ENCODE measurements at regions not wholly inside any gene's neighbourhood (a gene's known extent, or its start where the extent isn't known, plus 50 kb on each side); places are given as distances from the start of the nearest gene placed in this dataset.

- H3K27me3 ChIP-seq (ENCODE audit: control insufficient read depth in 1 of 2, insufficient read depth in 1 of 2, low read length in 2 of 2): no peaks in the 10 kb centered on the region
- H2BK12ac ChIP-seq (ENCODE audit: low read length in 2 of 2): no peak overlapping the region
- no peak overlapping the region for H2BK15ac ChIP-seq (ENCODE audit: low read depth, poor library complexity, severe bottlenecking)
- H3K18ac ChIP-seq (ENCODE audit: low read depth in 1 of 2, low read length in 2 of 2): no peak overlapping the region
- H3K23ac ChIP-seq (ENCODE audit: low read length in 2 of 2): no peak overlapping the region
- H2AFZ ChIP-seq (ENCODE audit: low read depth, low read length): no peak overlapping the region
- no peak overlapping the region for H2BK120ac ChIP-seq (ENCODE audit: low read depth, low read length)
- H2BK5ac ChIP-seq (ENCODE audit: low read depth, low read length, poor library complexity, severe bottlenecking): no peak overlapping the region
- no peaks in the 10 kb centered on the region for H3K36me3 ChIP-seq (ENCODE audit: control insufficient read depth in 1 of 2, insufficient read depth in 2 of 2, low read depth in 1 of 2, low read length in 2 of 2)
- no peak overlapping the region for H4K91ac ChIP-seq (ENCODE audit: low read length)
- no peaks in the 10 kb centered on the region for H3K9me3 ChIP-seq (ENCODE audit: control insufficient read depth, low read length)
- 83% methylated on average over 1 of the region's 1 CpG for WGBS
- no peak overlapping the region for H3K27ac ChIP-seq (ENCODE audit: low read length, poor library complexity, severe bottlenecking)
- no peak overlapping the region for H3K14ac ChIP-seq (ENCODE audit: low read length in 2 of 2)
- no peak overlapping the region for H3K4ac ChIP-seq (ENCODE audit: low read depth in 1 of 2, low read length in 2 of 2)
- H3K79me1 ChIP-seq (replicated peaks; ENCODE audit: low read length, poor library complexity, severe bottlenecking): no peaks in the 10 kb centered on the region
- no peak overlapping the region for H4K8ac ChIP-seq (ENCODE audit: low read length)
- no peak overlapping the region for H2AK5ac ChIP-seq (ENCODE audit: low read length, severe bottlenecking)
- H3K4me2 ChIP-seq (ENCODE audit: low read length, poor library complexity, severe bottlenecking): no peak overlapping the region
- no peak for DNase-seq
- no peaks in the 10 kb centered on the region for H3K4me1 ChIP-seq (ENCODE audit: control insufficient read depth, insufficient read depth, low read depth, low read length)
- no peak overlapping the region for H3K9ac ChIP-seq (ENCODE audit: low read length)
- no peak overlapping the region for H3K4me3 ChIP-seq (ENCODE audit: insufficient read depth in 1 of 2, low read depth in 1 of 2, low read length in 2 of 2)
Observed at GRCh38 chr17:14498812-14499211, 197.9 kb downstream of the HS3ST3B1 start.

- Histone ChIP-seq H3K14ac (ENCODE audit: low read length in 2 of 2) (no peak overlapping the region), H3K27ac (ENCODE audit: low read length, poor library complexity, severe bottlenecking) (no peak overlapping the region), H4K8ac (ENCODE audit: low read length) (no peak overlapping the region), H2BK15ac (ENCODE audit: low read depth, poor library complexity, severe bottlenecking) (no peak overlapping the region), H3K23ac (ENCODE audit: low read length in 2 of 2) (no peak overlapping the region), H3K18ac (ENCODE audit: low read depth in 1 of 2, low read length in 2 of 2) (no peak overlapping the region), H3K4ac (ENCODE audit: low read depth in 1 of 2, low read length in 2 of 2) (no peak overlapping the region), H3K4me1 (ENCODE audit: control insufficient read depth, insufficient read depth, low read depth, low read length) (no peaks in the 10 kb centered on the region), H3K9ac (ENCODE audit: low read length) (no peak overlapping the region), H3K79me1 (replicated peaks; ENCODE audit: low read length, poor library complexity, severe bottlenecking) (no peaks in the 10 kb centered on the region), H3K36me3 (ENCODE audit: control insufficient read depth in 1 of 2, insufficient read depth in 2 of 2, low read depth in 1 of 2, low read length in 2 of 2) (no peaks in the 10 kb centered on the region), H3K9me3 (ENCODE audit: control insufficient read depth, low read length) (no peaks in the 10 kb centered on the region), H2BK12ac (ENCODE audit: low read length in 2 of 2) (no peak overlapping the region), H3K27me3 (ENCODE audit: control insufficient read depth in 1 of 2, insufficient read depth in 1 of 2, low read length in 2 of 2) (no peaks in the 10 kb centered on the region), H4K91ac (ENCODE audit: low read length) (no peak overlapping the region), H2AFZ (ENCODE audit: low read depth, low read length) (no peak overlapping the region), H3K4me2 (ENCODE audit: low read length, poor library complexity, severe bottlenecking) (no peak overlapping the region), H3K4me3 (ENCODE audit: insufficient read depth in 1 of 2, low read depth in 1 of 2, low read length in 2 of 2) (no peak overlapping the region), H2AK5ac (ENCODE audit: low read length, severe bottlenecking) (no peak overlapping the region), H2BK5ac (ENCODE audit: low read depth, low read length, poor library complexity, severe bottlenecking) (no peak overlapping the region), H2BK120ac (ENCODE audit: low read depth, low read length) (no peak overlapping the region)
- no peak for DNase-seq
- 91% methylated on average over 4 of the region's 4 CpGs for WGBS
Observed at GRCh38 chr17:14494161-14494560, 193.3 kb downstream of the HS3ST3B1 start.

GRCh38 chr17:14489986-14490385 lies 189.1 kb downstream of the HS3ST3B1 start:
- H4K91ac ChIP-seq (ENCODE audit: low read length): no peak overlapping the region
- H2BK15ac ChIP-seq (ENCODE audit: low read depth, poor library complexity, severe bottlenecking): no peak overlapping the region
- no peak overlapping the region for H3K9ac ChIP-seq (ENCODE audit: low read length)
- no peak overlapping the region for H4K8ac ChIP-seq (ENCODE audit: low read length)
- no peaks in the 10 kb centered on the region for H3K27me3 ChIP-seq (ENCODE audit: control insufficient read depth in 1 of 2, insufficient read depth in 1 of 2, low read length in 2 of 2)
- 100% methylated on average over 1 of the region's 2 CpGs for WGBS
- H3K23ac ChIP-seq (ENCODE audit: low read length in 2 of 2): no peak overlapping the region
- H3K27ac ChIP-seq (ENCODE audit: low read length, poor library complexity, severe bottlenecking): no peak overlapping the region
- no peak overlapping the region for H2BK5ac ChIP-seq (ENCODE audit: low read depth, low read length, poor library complexity, severe bottlenecking)
- no peaks in the 10 kb centered on the region for H3K36me3 ChIP-seq (ENCODE audit: control insufficient read depth in 1 of 2, insufficient read depth in 2 of 2, low read depth in 1 of 2, low read length in 2 of 2)
- no peak overlapping the region for H3K4me3 ChIP-seq (ENCODE audit: insufficient read depth in 1 of 2, low read depth in 1 of 2, low read length in 2 of 2)
- no peak overlapping the region for H2BK120ac ChIP-seq (ENCODE audit: low read depth, low read length)
- H3K14ac ChIP-seq (ENCODE audit: low read length in 2 of 2): no peak overlapping the region
- H3K4me2 ChIP-seq (ENCODE audit: low read length, poor library complexity, severe bottlenecking): no peak overlapping the region
- no peak overlapping the region for H2BK12ac ChIP-seq (ENCODE audit: low read length in 2 of 2)
- H3K4ac ChIP-seq (ENCODE audit: low read depth in 1 of 2, low read length in 2 of 2): no peak overlapping the region
- H2AFZ ChIP-seq (ENCODE audit: low read depth, low read length): no peak overlapping the region
- H3K9me3 ChIP-seq (ENCODE audit: control insufficient read depth, low read length): no peaks in the 10 kb centered on the region
- no peaks in the 10 kb centered on the region for H3K4me1 ChIP-seq (ENCODE audit: control insufficient read depth, insufficient read depth, low read depth, low read length)
- DNase-seq: no peak
- H3K79me1 ChIP-seq (replicated peaks; ENCODE audit: low read length, poor library complexity, severe bottlenecking): no peaks in the 10 kb centered on the region
- H2AK5ac ChIP-seq (ENCODE audit: low read length, severe bottlenecking): no peak overlapping the region
- no peak overlapping the region for H3K18ac ChIP-seq (ENCODE audit: low read depth in 1 of 2, low read length in 2 of 2)

- H4K91ac ChIP-seq (ENCODE audit: low read length): no peak overlapping the region
- H3K9me3 ChIP-seq (ENCODE audit: control insufficient read depth, low read length): no peaks in the 10 kb centered on the region
- no peak overlapping the region for H3K4me2 ChIP-seq (ENCODE audit: low read length, poor library complexity, severe bottlenecking)
- H3K79me1 ChIP-seq (replicated peaks; ENCODE audit: low read length, poor library complexity, severe bottlenecking): no peaks in the 10 kb centered on the region
- no peak overlapping the region for H2BK15ac ChIP-seq (ENCODE audit: low read depth, poor library complexity, severe bottlenecking)
- H3K9ac ChIP-seq (ENCODE audit: low read length): no peak overlapping the region
- H3K23ac ChIP-seq (ENCODE audit: low read length in 2 of 2): no peak overlapping the region
- no peak overlapping the region for H4K8ac ChIP-seq (ENCODE audit: low read length)
- no peaks in the 10 kb centered on the region for H3K4me1 ChIP-seq (ENCODE audit: control insufficient read depth, insufficient read depth, low read depth, low read length)
- H2BK5ac ChIP-seq (ENCODE audit: low read depth, low read length, poor library complexity, severe bottlenecking): no peak overlapping the region
- H2BK12ac ChIP-seq (ENCODE audit: low read length in 2 of 2): no peak overlapping the region
- no peak overlapping the region for H3K14ac ChIP-seq (ENCODE audit: low read length in 2 of 2)
- DNase-seq: peak; percentile 20
- no peak overlapping the region for H3K4me3 ChIP-seq (ENCODE audit: insufficient read depth in 1 of 2, low read depth in 1 of 2, low read length in 2 of 2)
- no peak overlapping the region for H2AFZ ChIP-seq (ENCODE audit: low read depth, low read length)
- H3K36me3 ChIP-seq (ENCODE audit: control insufficient read depth in 1 of 2, insufficient read depth in 2 of 2, low read depth in 1 of 2, low read length in 2 of 2): no peaks in the 10 kb centered on the region
- H3K18ac ChIP-seq (ENCODE audit: low read depth in 1 of 2, low read length in 2 of 2): no peak overlapping the region
- no peak overlapping the region for H3K27ac ChIP-seq (ENCODE audit: low read length, poor library complexity, severe bottlenecking)
- no peak overlapping the region for H2BK120ac ChIP-seq (ENCODE audit: low read depth, low read length)
- WGBS: 64% methylated on average over 1 of the region's 2 CpGs
- H3K4ac ChIP-seq (ENCODE audit: low read depth in 1 of 2, low read length in 2 of 2): no peak overlapping the region
- H3K27me3 ChIP-seq (ENCODE audit: control insufficient read depth in 1 of 2, insufficient read depth in 1 of 2, low read length in 2 of 2): no peaks in the 10 kb centered on the region
- no peak overlapping the region for H2AK5ac ChIP-seq (ENCODE audit: low read length, severe bottlenecking)
Observed at GRCh38 chr17:14488958-14489550, 188.2 kb downstream of the HS3ST3B1 start.
